CD14-positive monocyte (primary cell): ENCODE measurements at regions not wholly inside any gene's neighbourhood (a gene's known extent, or its start where the extent isn't known, plus 50 kb on each side); places are given as distances from the start of the nearest gene placed in this dataset.

Experiments used
- DNase-seq, 3 donors: peaks; one replicate each; pipeline ENCODE4 v3.0.0-alpha.2; 2011 to 2022
- H2AFZ ChIP-seq: 2 replicates; pipeline ENCODE4 v1.6.0; 2012; ENCODE audit warnings: mild to moderate bottlenecking, low read depth, low read length, inconsistent platforms; ENCODE audit not compliant: insufficient read depth, poor library complexity, severe bottlenecking
- H3K27ac ChIP-seq, 2 donors: 1 replicate in 1 of 2; 2 replicates in 1 of 2; pipeline ENCODE4 v1.5.1; 2012 to 2013; ENCODE audit warnings: low read length in 2 of 2, control low read depth in 1 of 2, inconsistent platforms in 1 of 2, low read depth in 1 of 2, mild to moderate bottlenecking in 1 of 2
- H3K27me3 ChIP-seq, 2 donors: one replicate each; pipeline versions ENCODE4 v1.6.0 to v1.6.1; 2011 to 2013; ENCODE audit warnings: low read length in 2 of 2; ENCODE audit not compliant: control insufficient read depth in 2 of 2, insufficient read depth in 2 of 2
- H3K36me3 ChIP-seq, 2 donors: replicated peaks in 1 of 2; 1 replicate in 1 of 2; 2 replicates in 1 of 2; pipeline versions ENCODE4 v1.5.1 to v1.6.1; 2012 to 2013; ENCODE audit warnings: low read length in 2 of 2, control low read depth in 1 of 2, inconsistent platforms in 1 of 2, mild to moderate bottlenecking in 1 of 2; ENCODE audit not compliant: insufficient read depth in 2 of 2, control insufficient read depth in 1 of 2
- H3K4me1 ChIP-seq, 2 donors: 1 replicate in 1 of 2; 2 replicates in 1 of 2; pipeline versions ENCODE4 v1.5.1 to v1.6.1; 2012 to 2013; ENCODE audit warnings: low read length in 2 of 2, control low read depth in 1 of 2, inconsistent platforms in 1 of 2, mild to moderate bottlenecking in 1 of 2, moderate library complexity in 1 of 2; ENCODE audit not compliant: insufficient read depth in 2 of 2, control insufficient read depth in 1 of 2
- H3K4me2 ChIP-seq: replicated peaks from 2 replicates; pipeline ENCODE3; 2012; ENCODE audit warnings: low read length, moderate library complexity, mild to moderate bottlenecking; ENCODE audit not compliant: poor library complexity, severe bottlenecking; ENCODE audit errors: extremely low read depth
- H3K4me3 ChIP-seq, 3 experiments: fragments of 200-600 bp in 1 of 3; sonication (generic) in 1 of 3; replicated peaks in 1 of 3; 1 replicate in 2 of 3; 2 replicates in 1 of 3; pipeline ENCODE4 v1.5.1; 2011 to 2013; ENCODE audit warnings: low read length in 3 of 3, mild to moderate bottlenecking in 3 of 3, control low read depth in 2 of 3, low read depth in 2 of 3, inconsistent platforms in 1 of 3, moderate library complexity in 1 of 3
- H3K79me2 ChIP-seq: 2 replicates; pipeline ENCODE4 v1.6.0; 2012; ENCODE audit warnings: mild to moderate bottlenecking, control low read depth, inconsistent platforms, low read length, moderate library complexity; ENCODE audit not compliant: insufficient read depth
- H3K9ac ChIP-seq: 2 replicates; pipeline ENCODE4 v1.6.0; 2017; ENCODE audit warnings: low read length, mild to moderate bottlenecking; ENCODE audit not compliant: insufficient read depth, poor library complexity, severe bottlenecking
- H3K9me3 ChIP-seq, 2 donors: replicated peaks in 1 of 2; 1 replicate in 1 of 2; 2 replicates in 1 of 2; pipeline versions ENCODE4 v1.5.1 to v1.6.1; 2012 to 2013; ENCODE audit warnings: low read length in 2 of 2, control low read depth in 1 of 2; ENCODE audit not compliant: control insufficient read depth in 1 of 2, insufficient read depth in 1 of 2
- H4K20me1 ChIP-seq: 2 replicates; pipeline ENCODE4 v1.6.0; 2012; ENCODE audit warnings: mild to moderate bottlenecking, low read length, control low read depth, moderate library complexity; ENCODE audit not compliant: insufficient read depth
- H3K27ac Mint-ChIP-seq, 7 donors: one replicate each; pipeline ENCODE4 v1.8.0; 2020; ENCODE audit warnings: mild to moderate bottlenecking in 7 of 7, mixed read lengths in 7 of 7, moderate library complexity in 6 of 7, inconsistent platforms in 2 of 7
- H3K27me3 Mint-ChIP-seq, 3 donors: one replicate each; pipeline ENCODE4 v1.8.0; 2021 to 2022; ENCODE audit warnings: low read depth in 3 of 3, mild to moderate bottlenecking in 3 of 3, mixed read lengths in 3 of 3, moderate library complexity in 3 of 3, inconsistent platforms in 1 of 3
- H3K36me3 Mint-ChIP-seq, 2 donors: one replicate each; pipeline ENCODE4 v1.8.0; 2020; ENCODE audit warnings: mixed read lengths in 2 of 2, inconsistent platforms in 1 of 2, mild to moderate bottlenecking in 1 of 2
- H3K4me1 Mint-ChIP-seq: one replicate; pipeline ENCODE4 v1.8.0; 2020; ENCODE audit warnings: mild to moderate bottlenecking, mixed read lengths
- H3K4me3 Mint-ChIP-seq, 2 donors: one replicate each; pipeline ENCODE4 v1.8.0; 2020; ENCODE audit warnings: mild to moderate bottlenecking in 2 of 2, mixed read lengths in 2 of 2, moderate library complexity in 1 of 2
- H3K9me3 Mint-ChIP-seq, 7 donors: one replicate each; pipeline ENCODE4 v1.8.0; 2020 to 2022; ENCODE audit warnings: mixed read lengths in 7 of 7, mild to moderate bottlenecking in 6 of 7, moderate library complexity in 6 of 7, inconsistent platforms in 2 of 7
- WGBS: methylation state at CpG from one replicate; pipeline ENCODE4 v1.1.5; 2013; ENCODE audit warnings: missing lambda C conversion rate; ENCODE audit not compliant: insufficient coverage; 5-methylcytosine and 5-hydroxymethylcytosine counted together
- intact Hi-C, 2 donors: fragments of 100-400 bp; cut with micrococcal nuclease; formaldehyde crosslinking; loops; one replicate each; pipeline versions ENCODE4 v1.15.0 to v1.15.1; 2023
- TF ChIP-seq, protein P1 (sequence below): fragments of 200-600 bp; IDR thresholded peaks from one replicate; pipeline ENCODE4 v1.8.0; 2022; ENCODE audit warnings: antibody characterized with exemption, mild to moderate bottlenecking

DNA sequence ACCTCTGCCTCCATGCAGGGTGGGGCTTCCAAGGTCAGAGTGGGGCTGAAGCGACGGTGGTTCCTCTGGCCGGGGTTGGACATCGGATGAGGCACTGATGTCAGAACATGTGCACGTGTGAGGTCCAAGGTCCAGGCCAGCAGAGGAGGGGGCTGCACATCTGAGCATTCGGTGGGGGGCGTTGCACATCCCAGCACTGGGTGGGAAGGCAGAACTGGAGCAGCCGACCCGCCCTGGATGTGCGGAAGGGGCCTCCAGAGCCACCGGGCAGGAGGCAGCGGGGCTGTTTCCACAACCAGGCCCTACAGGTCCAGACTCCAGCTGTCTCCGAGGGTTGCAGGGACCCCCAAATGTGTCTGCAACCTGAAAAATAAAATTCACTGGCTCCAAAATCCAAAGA, 271.0 kb downstream of the CTTN start:
- Mint-ChIP-seq H3K4me1 (no peaks in the 10 kb centered on the region), H3K27me3 (peaks cover 3 to 24% (median 18%) of the 10 kb centered on the region in 3 donors), H3K36me3 (no peaks in the 10 kb centered on the region), H3K27ac (no peak overlapping the region), H3K9me3 (peaks cover 0 to 1% (median 0%) of the 10 kb centered on the region in 7 donors), H3K4me3 (no peak overlapping the region)
- Histone ChIP-seq H2AFZ (no peak overlapping the region), H3K27ac (no peak overlapping the region), H3K4me2 (no peak overlapping the region), H3K9me3 (no peaks in the 10 kb centered on the region), H3K79me2 (no peaks in the 10 kb centered on the region), H3K4me1 (no peaks in the 10 kb centered on the region), H3K9ac (no peak overlapping the region), H4K20me1 (no peaks in the 10 kb centered on the region), H3K4me3 (no peak overlapping the region), H3K36me3 (no peaks in the 10 kb centered on the region), H3K27me3 (peaks cover 0 to under 1% of the 10 kb centered on the region in 2 donors)
- TF ChIP-seq, protein P1, sequence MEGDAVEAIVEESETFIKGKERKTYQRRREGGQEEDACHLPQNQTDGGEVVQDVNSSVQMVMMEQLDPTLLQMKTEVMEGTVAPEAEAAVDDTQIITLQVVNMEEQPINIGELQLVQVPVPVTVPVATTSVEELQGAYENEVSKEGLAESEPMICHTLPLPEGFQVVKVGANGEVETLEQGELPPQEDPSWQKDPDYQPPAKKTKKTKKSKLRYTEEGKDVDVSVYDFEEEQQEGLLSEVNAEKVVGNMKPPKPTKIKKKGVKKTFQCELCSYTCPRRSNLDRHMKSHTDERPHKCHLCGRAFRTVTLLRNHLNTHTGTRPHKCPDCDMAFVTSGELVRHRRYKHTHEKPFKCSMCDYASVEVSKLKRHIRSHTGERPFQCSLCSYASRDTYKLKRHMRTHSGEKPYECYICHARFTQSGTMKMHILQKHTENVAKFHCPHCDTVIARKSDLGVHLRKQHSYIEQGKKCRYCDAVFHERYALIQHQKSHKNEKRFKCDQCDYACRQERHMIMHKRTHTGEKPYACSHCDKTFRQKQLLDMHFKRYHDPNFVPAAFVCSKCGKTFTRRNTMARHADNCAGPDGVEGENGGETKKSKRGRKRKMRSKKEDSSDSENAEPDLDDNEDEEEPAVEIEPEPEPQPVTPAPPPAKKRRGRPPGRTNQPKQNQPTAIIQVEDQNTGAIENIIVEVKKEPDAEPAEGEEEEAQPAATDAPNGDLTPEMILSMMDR, result no peak
- WGBS, result 95% methylated on average over 12 of the region's 13 CpGs
- DNase-seq, result no peak
- intact Hi-C loops, result no loop called here

DNA sequence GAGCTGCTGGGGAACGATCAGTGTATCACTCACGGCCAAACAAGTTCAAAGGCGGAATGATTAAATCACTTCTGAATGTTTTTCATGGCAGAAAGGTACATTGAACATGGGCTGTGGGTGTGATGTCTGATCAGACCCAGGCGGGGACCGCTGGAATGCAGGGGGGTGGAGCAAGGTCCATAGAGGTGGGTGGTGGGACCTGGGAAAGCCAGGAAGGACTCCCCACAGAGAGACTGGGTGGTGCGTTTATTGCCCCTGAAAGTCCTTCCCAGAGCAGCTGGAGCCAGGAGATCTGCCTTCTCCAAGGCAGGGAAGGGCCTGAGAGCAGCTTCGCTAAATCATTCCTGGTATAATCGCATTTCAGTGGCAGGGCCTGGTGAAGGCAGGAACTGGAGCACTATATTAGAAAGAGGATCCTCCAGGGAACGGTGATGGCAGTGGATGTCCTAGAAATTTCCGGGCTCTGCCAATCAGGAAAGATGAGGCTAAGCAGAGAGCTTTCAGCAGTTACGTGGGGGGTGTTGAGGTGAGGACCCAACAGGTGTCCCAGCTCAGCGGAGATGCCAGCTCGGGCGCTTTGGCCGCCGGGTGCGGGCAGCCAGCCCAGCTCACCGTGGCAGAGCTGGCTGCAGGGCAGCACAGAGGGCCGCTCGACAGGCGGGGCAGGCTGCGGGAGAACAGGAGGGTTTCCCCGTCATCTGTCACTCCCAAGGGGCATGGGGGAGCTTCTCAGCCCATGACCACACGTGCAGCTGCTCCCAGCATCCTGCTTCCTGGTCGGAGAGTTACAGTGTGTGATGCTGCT, 271.7 kb downstream of the CTTN start:
- Histone ChIP-seq H3K9ac (no peak overlapping the region), H3K9me3 (no peaks in the 10 kb centered on the region), H2AFZ (no peak overlapping the region), H3K4me1 (no peaks in the 10 kb centered on the region), H3K4me2 (no peak overlapping the region), H4K20me1 (no peaks in the 10 kb centered on the region), H3K27ac (no peak overlapping the region), H3K4me3 (no peak overlapping the region), H3K36me3 (no peaks in the 10 kb centered on the region), H3K27me3 (no peaks in the 10 kb centered on the region), H3K79me2 (no peaks in the 10 kb centered on the region)
- Mint-ChIP-seq H3K27ac (no peak overlapping the region), H3K36me3 (no peaks in the 10 kb centered on the region), H3K4me1 (no peaks in the 10 kb centered on the region), H3K4me3 (no peak overlapping the region), H3K9me3 (peaks cover 0 to 1% (median 0%) of the 10 kb centered on the region in 7 donors), H3K27me3 (peaks cover 3 to 19% (median 11%) of the 10 kb centered on the region in 3 donors)
- intact Hi-C loops, result no loop called here
- TF ChIP-seq, protein P1, result no peak
- no peak for DNase-seq
- WGBS, result 90% methylated on average over 23 of the region's 25 CpGs
